Fibroblast of pulmonary artery (primary cell): ENCODE measurements at regions not wholly inside any gene's neighbourhood (a gene's known extent, or its start where the extent isn't known, plus 50 kb on each side); places are given as distances from the start of the nearest gene placed in this dataset.
A peak's percentile ranks its signal among the peaks of the same experiment; 100 is the strongest.

ENCODE experiments used
- DNase-seq: peaks from one replicate; pipeline ENCODE4 v3.0.0-alpha.2; 2010; ENCODE audit warnings: low read depth
- H3K4me3 ChIP-seq: replicated peaks from 2 replicates; pipeline ENCODE4 v1.5.1; 2011; ENCODE audit warnings: low read depth, mild to moderate bottlenecking, control low read depth, low read length, moderate library complexity
- TF ChIP-seq, protein P1 (sequence below): IDR thresholded peaks from 2 replicates; pipeline ENCODE4 v1.5.1; 2011; ENCODE audit warnings: mild to moderate bottlenecking, control low read depth, low read length, inconsistent platforms; ENCODE audit errors: missing control alignments

DNA sequence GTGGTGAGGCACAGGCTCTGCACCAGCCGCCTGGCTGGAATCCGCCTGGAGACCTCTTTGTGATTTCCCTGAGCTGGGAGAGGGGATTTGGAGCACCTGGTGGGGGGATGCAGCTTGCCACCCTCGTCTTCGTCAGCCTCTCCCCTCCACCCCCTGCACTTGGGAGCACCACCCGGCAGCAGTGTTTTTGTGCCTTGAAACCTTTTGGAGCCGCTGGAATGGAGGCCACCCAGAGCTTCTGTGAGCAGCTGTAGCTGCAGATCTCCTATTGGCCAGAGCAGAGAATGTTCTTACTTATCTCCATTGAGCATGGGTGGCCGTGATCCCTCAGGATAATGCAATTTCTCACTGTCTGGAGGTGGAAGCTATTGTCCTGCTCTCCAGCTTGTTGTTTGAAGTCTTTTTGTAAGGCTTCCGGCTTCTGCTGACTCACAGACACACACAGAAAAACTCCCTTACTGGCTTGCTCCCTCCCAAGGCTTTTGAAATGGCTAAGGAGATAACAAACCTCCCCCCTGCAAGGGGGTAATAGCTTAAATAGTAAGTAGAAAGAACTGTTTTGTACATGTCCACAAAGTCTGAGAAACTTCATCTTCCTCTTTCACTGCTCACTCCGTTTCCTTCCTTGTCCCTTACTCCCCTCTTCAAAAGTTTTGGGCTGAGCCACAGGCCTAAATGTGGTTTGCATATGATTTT lies 271.2 kb downstream of the PRL start:
- no peak overlapping the region for H3K4me3 ChIP-seq
- TF ChIP-seq, protein P1, sequence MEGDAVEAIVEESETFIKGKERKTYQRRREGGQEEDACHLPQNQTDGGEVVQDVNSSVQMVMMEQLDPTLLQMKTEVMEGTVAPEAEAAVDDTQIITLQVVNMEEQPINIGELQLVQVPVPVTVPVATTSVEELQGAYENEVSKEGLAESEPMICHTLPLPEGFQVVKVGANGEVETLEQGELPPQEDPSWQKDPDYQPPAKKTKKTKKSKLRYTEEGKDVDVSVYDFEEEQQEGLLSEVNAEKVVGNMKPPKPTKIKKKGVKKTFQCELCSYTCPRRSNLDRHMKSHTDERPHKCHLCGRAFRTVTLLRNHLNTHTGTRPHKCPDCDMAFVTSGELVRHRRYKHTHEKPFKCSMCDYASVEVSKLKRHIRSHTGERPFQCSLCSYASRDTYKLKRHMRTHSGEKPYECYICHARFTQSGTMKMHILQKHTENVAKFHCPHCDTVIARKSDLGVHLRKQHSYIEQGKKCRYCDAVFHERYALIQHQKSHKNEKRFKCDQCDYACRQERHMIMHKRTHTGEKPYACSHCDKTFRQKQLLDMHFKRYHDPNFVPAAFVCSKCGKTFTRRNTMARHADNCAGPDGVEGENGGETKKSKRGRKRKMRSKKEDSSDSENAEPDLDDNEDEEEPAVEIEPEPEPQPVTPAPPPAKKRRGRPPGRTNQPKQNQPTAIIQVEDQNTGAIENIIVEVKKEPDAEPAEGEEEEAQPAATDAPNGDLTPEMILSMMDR = no peak
- DNase-seq = peak; percentile 98

DNA sequence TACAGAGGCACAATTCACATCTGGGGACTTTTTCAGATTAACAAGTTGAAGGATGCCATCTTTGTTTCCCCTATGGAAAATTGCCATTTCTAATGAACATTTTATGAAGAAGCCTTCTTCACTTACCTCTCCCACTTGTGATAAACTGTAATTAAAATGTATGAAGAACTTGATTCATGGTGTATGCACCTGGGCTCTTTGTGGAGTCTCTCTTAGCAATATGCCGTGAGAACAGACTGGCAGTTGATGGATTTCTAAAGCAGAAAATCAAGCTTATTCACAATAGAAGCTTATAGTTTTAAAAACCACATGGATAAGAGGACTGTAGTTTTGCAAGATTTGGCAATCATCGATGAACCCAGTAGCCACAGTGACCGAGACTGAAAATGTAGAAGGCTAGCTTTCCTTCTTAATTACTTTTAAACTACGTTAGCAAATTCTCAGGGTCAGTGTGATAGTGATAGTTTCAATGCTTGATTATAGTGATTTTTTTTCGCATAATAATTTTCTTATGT lies 270.6 kb downstream of the PRL start:
- TF ChIP-seq, protein P1 = no peak
- H3K4me3 ChIP-seq = no peak overlapping the region
- DNase-seq = no peak

DNA sequence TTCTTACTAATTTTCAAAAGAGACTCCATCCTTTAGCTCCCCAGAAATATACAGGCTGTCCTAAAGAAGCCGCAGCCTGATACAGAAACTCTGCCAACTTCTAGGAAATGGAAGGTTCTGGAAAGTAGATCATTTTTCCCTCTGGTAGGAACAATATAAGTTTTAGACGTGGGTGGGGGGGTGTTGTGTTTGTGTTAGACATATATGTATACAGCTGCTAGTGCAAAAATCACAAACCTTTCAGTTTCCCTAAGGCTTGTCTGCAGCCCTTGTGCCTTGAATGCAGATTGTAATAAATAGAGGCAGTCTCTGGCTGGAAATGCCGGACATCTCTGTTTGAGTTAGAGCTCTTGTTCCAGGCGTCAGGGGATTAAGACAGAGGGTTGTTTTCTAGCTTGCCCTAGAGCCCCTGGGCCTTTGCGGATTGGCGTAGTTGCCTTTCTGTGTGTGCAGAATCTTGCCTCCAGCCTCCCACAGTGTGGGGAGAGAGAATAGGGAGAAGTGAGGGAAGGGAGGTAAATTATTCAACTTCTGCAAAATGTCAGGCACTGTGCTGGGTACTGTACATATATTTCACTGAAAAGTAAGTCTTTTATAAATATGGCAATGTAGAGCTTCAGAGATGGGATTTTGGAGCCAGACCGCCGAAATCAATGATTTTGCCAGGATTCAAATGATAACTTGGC lies 269.7 kb downstream of the PRL start:
- TF ChIP-seq, protein P1 = no peak

DNA sequence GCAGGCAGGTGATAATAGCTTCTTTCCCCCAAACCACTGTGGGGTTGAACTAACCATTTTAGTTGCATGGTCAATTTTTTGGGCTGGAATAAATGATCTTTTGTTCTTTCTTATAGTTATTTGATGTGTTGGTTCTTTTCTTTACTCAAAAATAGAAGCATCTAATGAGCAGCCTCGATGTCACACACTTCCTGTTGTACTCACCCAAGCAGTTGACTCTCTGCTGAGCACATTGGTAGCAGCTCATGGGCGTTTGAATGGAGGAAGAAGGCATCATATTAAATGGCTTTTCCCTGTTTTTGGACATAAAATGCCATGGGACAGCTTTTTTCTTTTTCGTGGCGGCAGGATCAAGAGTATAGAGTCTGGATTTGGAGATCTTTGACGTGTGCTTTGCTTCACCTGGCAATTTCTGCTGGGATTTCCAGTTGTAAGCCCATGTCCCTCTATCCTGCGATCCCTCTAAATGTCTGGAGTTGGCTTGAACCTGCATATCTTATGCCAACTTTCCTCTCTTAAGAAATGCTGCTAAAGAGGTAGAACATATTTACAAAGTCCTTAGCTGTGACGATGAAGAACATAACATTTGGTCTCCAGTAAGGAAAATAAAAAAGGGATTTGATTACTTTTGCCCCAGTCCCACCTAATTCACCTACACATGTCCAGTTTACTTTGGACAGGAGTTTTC lies 268.3 kb downstream of the PRL start:
- TF ChIP-seq, protein P1 = no peak
- no peak for DNase-seq
- H3K4me3 ChIP-seq = no peak overlapping the region

More for the DNA sequence above, 269.7 kb downstream of the PRL start:
- H3K4me3 ChIP-seq = no peak overlapping the region
- no peak for DNase-seq

DNA sequence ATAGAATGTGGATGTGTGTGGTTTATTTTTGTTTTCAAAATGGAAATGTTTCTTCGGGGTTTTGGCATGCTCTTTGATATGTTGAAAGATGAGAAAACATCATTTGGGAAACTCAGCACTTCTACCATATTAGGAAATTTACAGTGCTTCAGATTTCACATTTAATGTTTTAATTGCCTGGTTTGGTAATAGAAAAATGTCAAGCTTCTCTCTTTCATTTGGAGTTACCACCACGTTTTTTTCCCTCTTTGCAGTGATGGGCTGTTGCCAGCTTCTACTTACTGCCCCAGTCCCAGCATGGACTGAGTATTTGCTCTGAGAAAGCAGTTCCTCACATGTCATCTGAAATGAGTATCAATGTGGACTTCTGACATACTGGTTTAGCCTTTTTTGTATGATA lies 267.7 kb downstream of the PRL start:
- TF ChIP-seq, protein P1 = no peak
- DNase-seq = peak; percentile 35
- no peak overlapping the region for H3K4me3 ChIP-seq

DNA sequence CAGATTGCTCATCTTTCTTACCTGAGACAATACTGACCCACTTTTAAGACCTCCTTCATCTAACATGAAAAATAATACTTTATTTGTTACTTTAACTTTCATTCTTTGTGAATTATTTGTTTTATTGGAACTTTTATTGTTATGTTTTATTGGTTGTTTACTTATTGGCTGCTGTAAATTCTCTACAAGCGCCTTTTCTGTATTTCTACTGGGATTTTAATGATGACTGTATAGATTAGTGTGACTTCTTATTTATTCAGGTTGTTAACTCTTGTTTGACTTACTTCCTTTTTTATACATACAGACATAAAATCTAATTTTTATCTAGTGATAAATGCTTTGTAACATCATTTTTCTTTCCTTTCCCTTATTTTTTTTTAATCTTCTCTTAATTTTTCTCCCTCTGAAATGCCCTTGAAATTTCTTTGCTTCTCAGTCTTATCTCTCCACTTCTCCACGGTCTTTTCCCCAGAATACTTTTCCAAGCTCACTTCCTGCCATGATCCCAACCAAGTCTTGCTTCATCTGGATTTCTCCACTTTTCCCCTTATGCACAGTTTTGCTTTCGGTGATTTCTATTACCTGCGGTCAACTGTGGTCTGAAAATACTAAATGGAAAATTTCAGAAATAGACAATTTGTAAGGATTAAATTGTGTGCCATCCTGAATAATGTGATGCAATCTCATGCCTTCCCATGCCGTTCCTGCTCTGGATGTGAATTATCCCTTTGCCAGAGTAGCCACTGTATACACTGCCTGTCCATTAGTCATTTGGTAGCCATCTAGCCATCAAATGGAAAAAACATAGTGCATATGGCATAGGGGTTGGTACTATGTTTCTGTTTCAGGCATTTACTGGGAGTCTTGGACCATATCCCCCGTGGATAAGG lies 265.9 kb downstream of the PRL start:
- TF ChIP-seq, protein P1 = no peak
- peak; percentile 24 for DNase-seq
- H3K4me3 ChIP-seq = no peak overlapping the region
